HUES6 (cell line): ENCODE measurements at regions not wholly inside any gene's neighbourhood (a gene's known extent, or its start where the extent isn't known, plus 50 kb on each side); places are given as distances from the start of the nearest gene placed in this dataset.

ENCODE experiments used
- H3K27ac ChIP-seq: 2 replicates; pipeline ENCODE4 v1.7.0; 2013; ENCODE audit warnings: low read depth, mild to moderate bottlenecking, low read length, inconsistent platforms
- H3K27me3 ChIP-seq: 2 replicates; pipeline ENCODE4 v1.6.1; 2013; ENCODE audit warnings: low read length; ENCODE audit not compliant: control insufficient read depth, insufficient read depth
- H3K36me3 ChIP-seq: 2 replicates; pipeline ENCODE4 v1.6.1; 2013; ENCODE audit warnings: low read length; ENCODE audit not compliant: control insufficient read depth, insufficient read depth
- H3K4me1 ChIP-seq: 2 replicates; pipeline ENCODE4 v1.6.1; 2013; ENCODE audit warnings: low read length; ENCODE audit not compliant: control insufficient read depth, insufficient read depth
- H3K4me3 ChIP-seq: 2 replicates; pipeline ENCODE4 v1.5.1; 2013; ENCODE audit warnings: low read depth, low read length
- H3K9ac ChIP-seq: one replicate; pipeline ENCODE4 v1.6.1; 2013; ENCODE audit warnings: mild to moderate bottlenecking, low read length
- H3K9me3 ChIP-seq: 2 replicates; pipeline ENCODE4 v1.6.1; 2013; ENCODE audit warnings: low read depth, low read length; ENCODE audit not compliant: control insufficient read depth, insufficient read depth

- no peak overlapping the region for H3K9ac ChIP-seq
- no peak overlapping the region for H3K27ac ChIP-seq
- H3K27me3 ChIP-seq: no peaks in the 10 kb centered on the region
- H3K4me1 ChIP-seq: no peaks in the 10 kb centered on the region
- no peaks in the 10 kb centered on the region for H3K9me3 ChIP-seq
- H3K36me3 ChIP-seq: no peaks in the 10 kb centered on the region
- no peak overlapping the region for H3K4me3 ChIP-seq
Observed at GRCh38 chr21:27244776-27245175, 277.9 kb upstream of the ADAMTS5 start.

- Histone ChIP-seq H3K27ac (no peak overlapping the region), H3K4me1 (no peaks in the 10 kb centered on the region), H3K36me3 (no peaks in the 10 kb centered on the region)
Observed at GRCh38 chr21:27244352-27244751, 277.5 kb upstream of the ADAMTS5 start.

GRCh38 chr21:27240839-27241238 lies 274.0 kb upstream of the ADAMTS5 start:
- no peaks in the 10 kb centered on the region for H3K9me3 ChIP-seq
- H3K4me1 ChIP-seq: no peaks in the 10 kb centered on the region
- H3K27ac ChIP-seq: no peak overlapping the region
- no peaks in the 10 kb centered on the region for H3K27me3 ChIP-seq
- no peak overlapping the region for H3K9ac ChIP-seq
- no peaks in the 10 kb centered on the region for H3K36me3 ChIP-seq
- H3K4me3 ChIP-seq: no peak overlapping the region

More at GRCh38 chr21:27244352-27244751, 277.5 kb upstream of the ADAMTS5 start:
- no peak overlapping the region for H3K4me3 ChIP-seq
- no peaks in the 10 kb centered on the region for H3K9me3 ChIP-seq
- no peaks in the 10 kb centered on the region for H3K27me3 ChIP-seq
- H3K9ac ChIP-seq: no peak overlapping the region

- Histone ChIP-seq H3K9ac (no peak overlapping the region), H3K36me3 (no peaks in the 10 kb centered on the region), H3K27me3 (no peaks in the 10 kb centered on the region), H3K4me1 (no peaks in the 10 kb centered on the region), H3K27ac (no peak overlapping the region), H3K9me3 (no peaks in the 10 kb centered on the region), H3K4me3 (no peak overlapping the region)
Observed at GRCh38 chr21:27233514-27234115, 266.7 kb upstream of the ADAMTS5 start.

GRCh38 chr21:27225940-27226339 lies 259.1 kb upstream of the ADAMTS5 start:
- Histone ChIP-seq H3K27ac (no peak overlapping the region), H3K4me1 (peaks cover 4% of the 10 kb centered on the region; the same call in 1 of the 2 replicates), H3K9ac (no peak overlapping the region), H3K4me3 (no peak overlapping the region), H3K9me3 (no peaks in the 10 kb centered on the region), H3K36me3 (no peaks in the 10 kb centered on the region), H3K27me3 (no peaks in the 10 kb centered on the region)

GRCh38 chr21:27225151-27225550 lies 258.3 kb upstream of the ADAMTS5 start:
- Histone ChIP-seq H3K27ac (no peak overlapping the region), H3K27me3 (no peaks in the 10 kb centered on the region), H3K9ac (no peak overlapping the region), H3K36me3 (no peaks in the 10 kb centered on the region), H3K9me3 (no peaks in the 10 kb centered on the region), H3K4me3 (no peak overlapping the region), H3K4me1 (peaks cover 7% of the 10 kb centered on the region; the same call in 1 of the 2 replicates)

- Histone ChIP-seq H3K4me3 (no peak overlapping the region), H3K27me3 (no peaks in the 10 kb centered on the region), H3K36me3 (no peaks in the 10 kb centered on the region), H3K27ac (no peak overlapping the region), H3K4me1 (peaks cover 7% of the 10 kb centered on the region; the same call in 1 of the 2 replicates), H3K9ac (no peak overlapping the region), H3K9me3 (no peaks in the 10 kb centered on the region)
Observed at GRCh38 chr21:27224169-27224568, 257.3 kb upstream of the ADAMTS5 start.

- Histone ChIP-seq H3K4me3 (no peak overlapping the region), H3K27ac (no peak overlapping the region), H3K36me3 (no peaks in the 10 kb centered on the region), H3K27me3 (no peaks in the 10 kb centered on the region), H3K4me1 (peaks cover 7% of the 10 kb centered on the region; the same call in 1 of the 2 replicates), H3K9ac (no peak overlapping the region), H3K9me3 (no peaks in the 10 kb centered on the region)
Observed at GRCh38 chr21:27221077-27221476, 254.2 kb upstream of the ADAMTS5 start.

GRCh38 chr21:27220416-27220815 lies 253.5 kb upstream of the ADAMTS5 start:
- Histone ChIP-seq H3K4me1 (peaks cover 7% of the 10 kb centered on the region; the same call in 1 of the 2 replicates), H3K9me3 (no peaks in the 10 kb centered on the region), H3K27me3 (no peaks in the 10 kb centered on the region), H3K36me3 (no peaks in the 10 kb centered on the region), H3K4me3 (no peak overlapping the region), H3K27ac (no peak overlapping the region), H3K9ac (no peak overlapping the region)

GRCh38 chr21:27219068-27219467 lies 252.2 kb upstream of the ADAMTS5 start:
- no peak overlapping the region for H3K9ac ChIP-seq
- H3K27ac ChIP-seq: no peak overlapping the region
- no peak overlapping the region for H3K4me3 ChIP-seq
- H3K27me3 ChIP-seq: no peaks in the 10 kb centered on the region
- H3K36me3 ChIP-seq: no peaks in the 10 kb centered on the region
- no peaks in the 10 kb centered on the region for H3K9me3 ChIP-seq
- H3K4me1 ChIP-seq: peaks cover 7% of the 10 kb centered on the region; the same call in 1 of the 2 replicates

GRCh38 chr21:27213303-27213702 lies 246.4 kb upstream of the ADAMTS5 start:
- Histone ChIP-seq H3K4me1 (no peaks in the 10 kb centered on the region), H3K27me3 (no peaks in the 10 kb centered on the region), H3K9ac (no peak overlapping the region), H3K36me3 (no peaks in the 10 kb centered on the region), H3K9me3 (peaks cover 5% of the 10 kb centered on the region), H3K27ac (no peak overlapping the region), H3K4me3 (no peak overlapping the region)
